ENCODE measurements at regions not wholly inside any gene's neighbourhood (a gene's known extent, or its start where the extent isn't known, plus 50 kb on each side); places are given as distances from the start of the nearest gene placed in this dataset.

- Histone ChIP-seq H3K4me2 (ENCODE audit: low read length, poor library complexity, severe bottlenecking) (peak overlapping the region; percentile 35), H3K9me3 (ENCODE audit: control insufficient read depth, low read length) (peaks cover 3% of the 10 kb centered on the region), H3K23ac (ENCODE audit: low read length in 2 of 2) (no peak overlapping the region), H2AK5ac (ENCODE audit: low read length, severe bottlenecking) (no peak overlapping the region), H3K4me3 (ENCODE audit: insufficient read depth in 1 of 2, low read depth in 1 of 2, low read length in 2 of 2) (no peak overlapping the region), H3K9ac (ENCODE audit: low read length) (no peak overlapping the region), H3K4me1 (ENCODE audit: control insufficient read depth, insufficient read depth, low read depth, low read length) (peaks cover 3% of the 10 kb centered on the region), H2BK15ac (ENCODE audit: low read depth, poor library complexity, severe bottlenecking) (no peak overlapping the region), H3K4ac (ENCODE audit: low read depth in 1 of 2, low read length in 2 of 2) (peak overlapping the region; percentile 47 to 94), H3K18ac (ENCODE audit: low read depth in 1 of 2, low read length in 2 of 2) (peak overlapping the region; percentile 66 to 92), H3K36me3 (ENCODE audit: control insufficient read depth in 1 of 2, insufficient read depth in 2 of 2, low read depth in 1 of 2, low read length in 2 of 2) (no peaks in the 10 kb centered on the region), H4K8ac (ENCODE audit: low read length) (peak overlapping the region; percentile 91), H3K27ac (ENCODE audit: low read length, poor library complexity, severe bottlenecking) (no peak overlapping the region), H3K79me1 (replicated peaks; ENCODE audit: low read length, poor library complexity, severe bottlenecking) (no peaks in the 10 kb centered on the region), H4K91ac (ENCODE audit: low read length) (peak overlapping the region; percentile 92), H3K14ac (ENCODE audit: low read length in 2 of 2) (no peak overlapping the region), H3K27me3 (ENCODE audit: control insufficient read depth in 1 of 2, insufficient read depth in 1 of 2, low read length in 2 of 2) (no peaks in the 10 kb centered on the region), H2BK120ac (ENCODE audit: low read depth, low read length) (peak overlapping the region; percentile 61), H2AFZ (ENCODE audit: low read depth, low read length) (no peak overlapping the region), H2BK12ac (ENCODE audit: low read length in 2 of 2) (peak overlapping the region; percentile 85 to 100), H2BK5ac (ENCODE audit: low read depth, low read length, poor library complexity, severe bottlenecking) (no peak overlapping the region)
- DNase-seq = peak; percentile 84
- WGBS = 32% methylated on average over 10 of the region's 10 CpGs
Observed at GRCh38 chr7:23956772-23957576, 247.0 kb downstream of the STK31 start.

DNA sequence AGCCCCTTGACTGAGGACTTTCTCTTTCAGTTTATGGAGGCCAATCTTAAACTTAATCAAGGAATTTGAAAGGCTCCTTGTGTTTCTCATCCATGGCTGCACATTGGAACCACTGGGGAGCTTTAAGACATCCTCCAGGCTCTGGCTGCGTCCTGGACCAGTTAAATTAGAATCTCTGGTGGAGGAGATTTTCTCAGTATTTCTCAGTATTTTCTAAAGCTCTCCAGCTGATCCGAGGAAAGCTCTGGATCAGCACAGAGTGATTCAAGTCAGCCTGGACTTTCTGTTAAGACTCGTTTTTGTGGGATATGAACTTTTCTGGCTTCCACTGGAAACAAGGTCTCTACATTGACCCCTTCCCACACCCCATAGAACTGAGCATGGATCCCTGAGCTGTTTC lies 249.8 kb downstream of the STK31 start:
- Histone ChIP-seq H3K9me3 (ENCODE audit: control insufficient read depth, low read length) (peaks cover 3% of the 10 kb centered on the region), H3K27me3 (ENCODE audit: control insufficient read depth in 1 of 2, insufficient read depth in 1 of 2, low read length in 2 of 2) (no peaks in the 10 kb centered on the region), H3K14ac (ENCODE audit: low read length in 2 of 2) (no peak overlapping the region), H2BK5ac (ENCODE audit: low read depth, low read length, poor library complexity, severe bottlenecking) (no peak overlapping the region), H4K91ac (ENCODE audit: low read length) (no peak overlapping the region), H2BK12ac (ENCODE audit: low read length in 2 of 2) (peak overlapping the region in 1 of 2 experiments; percentile 35), H3K27ac (ENCODE audit: low read length, poor library complexity, severe bottlenecking) (no peak overlapping the region), H3K4me1 (ENCODE audit: control insufficient read depth, insufficient read depth, low read depth, low read length) (peaks cover 3% of the 10 kb centered on the region), H3K79me1 (replicated peaks; ENCODE audit: low read length, poor library complexity, severe bottlenecking) (no peaks in the 10 kb centered on the region), H3K4me3 (ENCODE audit: insufficient read depth in 1 of 2, low read depth in 1 of 2, low read length in 2 of 2) (no peak overlapping the region), H3K9ac (ENCODE audit: low read length) (no peak overlapping the region), H3K36me3 (ENCODE audit: control insufficient read depth in 1 of 2, insufficient read depth in 2 of 2, low read depth in 1 of 2, low read length in 2 of 2) (no peaks in the 10 kb centered on the region), H3K4ac (ENCODE audit: low read depth in 1 of 2, low read length in 2 of 2) (no peak overlapping the region), H3K18ac (ENCODE audit: low read depth in 1 of 2, low read length in 2 of 2) (no peak overlapping the region), H2AK5ac (ENCODE audit: low read length, severe bottlenecking) (no peak overlapping the region), H2AFZ (ENCODE audit: low read depth, low read length) (no peak overlapping the region), H2BK15ac (ENCODE audit: low read depth, poor library complexity, severe bottlenecking) (no peak overlapping the region), H4K8ac (ENCODE audit: low read length) (no peak overlapping the region), H2BK120ac (ENCODE audit: low read depth, low read length) (peak overlapping the region; percentile 49), H3K23ac (ENCODE audit: low read length in 2 of 2) (no peak overlapping the region), H3K4me2 (ENCODE audit: low read length, poor library complexity, severe bottlenecking) (no peak overlapping the region)
- 89% methylated on average over 3 of the region's 3 CpGs for WGBS
- DNase-seq = no peak

DNA sequence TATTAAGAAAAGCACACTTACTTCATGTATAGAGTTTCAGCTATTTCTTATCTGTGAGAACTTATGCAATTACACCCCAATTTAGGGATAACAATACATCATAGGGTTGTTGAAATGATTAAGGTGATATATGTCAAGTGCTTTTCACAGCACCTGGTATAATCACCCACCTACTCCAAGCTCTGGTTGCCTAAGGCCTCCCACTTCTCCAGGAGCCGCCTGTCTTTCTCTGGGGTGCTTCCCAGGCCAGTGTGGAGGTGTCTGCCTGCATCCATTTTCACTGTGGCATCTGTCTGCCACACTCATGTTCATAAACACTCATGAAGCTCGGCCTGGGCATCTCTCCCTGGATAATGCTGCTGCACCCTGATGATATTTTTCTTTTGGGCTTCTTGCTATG lies 250.3 kb downstream of the STK31 start:
- Histone ChIP-seq H3K4me1 (ENCODE audit: control insufficient read depth, insufficient read depth, low read depth, low read length) (peaks cover 3% of the 10 kb centered on the region), H2AFZ (ENCODE audit: low read depth, low read length) (no peak overlapping the region), H2BK15ac (ENCODE audit: low read depth, poor library complexity, severe bottlenecking) (no peak overlapping the region), H3K23ac (ENCODE audit: low read length in 2 of 2) (no peak overlapping the region), H3K27me3 (ENCODE audit: control insufficient read depth in 1 of 2, insufficient read depth in 1 of 2, low read length in 2 of 2) (no peaks in the 10 kb centered on the region), H2AK5ac (ENCODE audit: low read length, severe bottlenecking) (no peak overlapping the region), H2BK5ac (ENCODE audit: low read depth, low read length, poor library complexity, severe bottlenecking) (no peak overlapping the region), H3K4me2 (ENCODE audit: low read length, poor library complexity, severe bottlenecking) (no peak overlapping the region), H2BK120ac (ENCODE audit: low read depth, low read length) (no peak overlapping the region), H3K14ac (ENCODE audit: low read length in 2 of 2) (no peak overlapping the region), H3K9ac (ENCODE audit: low read length) (no peak overlapping the region), H3K79me1 (replicated peaks; ENCODE audit: low read length, poor library complexity, severe bottlenecking) (no peaks in the 10 kb centered on the region), H4K8ac (ENCODE audit: low read length) (no peak overlapping the region), H3K4ac (ENCODE audit: low read depth in 1 of 2, low read length in 2 of 2) (no peak overlapping the region), H3K9me3 (ENCODE audit: control insufficient read depth, low read length) (peaks cover 3% of the 10 kb centered on the region), H4K91ac (ENCODE audit: low read length) (no peak overlapping the region), H3K27ac (ENCODE audit: low read length, poor library complexity, severe bottlenecking) (no peak overlapping the region), H3K36me3 (ENCODE audit: control insufficient read depth in 1 of 2, insufficient read depth in 2 of 2, low read depth in 1 of 2, low read length in 2 of 2) (no peaks in the 10 kb centered on the region), H2BK12ac (ENCODE audit: low read length in 2 of 2) (peak overlapping the region in 1 of 2 experiments; percentile 72), H3K4me3 (ENCODE audit: insufficient read depth in 1 of 2, low read depth in 1 of 2, low read length in 2 of 2) (no peak overlapping the region), H3K18ac (ENCODE audit: low read depth in 1 of 2, low read length in 2 of 2) (no peak overlapping the region)
- DNase-seq = no peak
- 88% methylated on average over 2 of the region's 2 CpGs for WGBS

- Histone ChIP-seq H2AFZ (ENCODE audit: low read depth, low read length) (no peak overlapping the region), H3K4me3 (ENCODE audit: insufficient read depth in 1 of 2, low read depth in 1 of 2, low read length in 2 of 2) (no peak overlapping the region), H3K4me1 (ENCODE audit: control insufficient read depth, insufficient read depth, low read depth, low read length) (no peaks in the 10 kb centered on the region), H3K4me2 (ENCODE audit: low read length, poor library complexity, severe bottlenecking) (no peak overlapping the region), H3K27me3 (ENCODE audit: control insufficient read depth in 1 of 2, insufficient read depth in 1 of 2, low read length in 2 of 2) (no peaks in the 10 kb centered on the region), H3K18ac (ENCODE audit: low read depth in 1 of 2, low read length in 2 of 2) (no peak overlapping the region), H4K8ac (ENCODE audit: low read length) (no peak overlapping the region), H3K14ac (ENCODE audit: low read length in 2 of 2) (no peak overlapping the region), H3K79me1 (replicated peaks; ENCODE audit: low read length, poor library complexity, severe bottlenecking) (no peaks in the 10 kb centered on the region), H3K36me3 (ENCODE audit: control insufficient read depth in 1 of 2, insufficient read depth in 2 of 2, low read depth in 1 of 2, low read length in 2 of 2) (no peaks in the 10 kb centered on the region), H3K23ac (ENCODE audit: low read length in 2 of 2) (no peak overlapping the region), H2BK12ac (ENCODE audit: low read length in 2 of 2) (peak overlapping the region in 1 of 2 experiments; percentile 37), H2AK5ac (ENCODE audit: low read length, severe bottlenecking) (no peak overlapping the region), H3K4ac (ENCODE audit: low read depth in 1 of 2, low read length in 2 of 2) (no peak overlapping the region), H4K91ac (ENCODE audit: low read length) (no peak overlapping the region), H2BK15ac (ENCODE audit: low read depth, poor library complexity, severe bottlenecking) (no peak overlapping the region), H3K27ac (ENCODE audit: low read length, poor library complexity, severe bottlenecking) (no peak overlapping the region), H2BK120ac (ENCODE audit: low read depth, low read length) (no peak overlapping the region), H3K9me3 (ENCODE audit: control insufficient read depth, low read length) (peaks cover 3% of the 10 kb centered on the region), H2BK5ac (ENCODE audit: low read depth, low read length, poor library complexity, severe bottlenecking) (no peak overlapping the region), H3K9ac (ENCODE audit: low read length) (no peak overlapping the region)
- peak; percentile 27 for DNase-seq
- 90% methylated on average over 6 of the region's 8 CpGs for WGBS
Observed at GRCh38 chr7:23963461-23964165, 253.6 kb downstream of the STK31 start.

Measured in mesenchymal stem cell (in vitro differentiated cells and primary cell).